CD4-positive, alpha-beta T cell treated with Interleukin-1 beta for 1 hour (primary cell): ENCODE measurements at regions not wholly inside any gene's neighbourhood (a gene's known extent, or its start where the extent isn't known, plus 50 kb on each side); places are given as distances from the start of the nearest gene placed in this dataset.

Experiments
- DNase-seq, 2 donors: peaks; one replicate each; pipeline ENCODE4 v3.0.0-alpha.2; 2020 to 2022

DNA sequence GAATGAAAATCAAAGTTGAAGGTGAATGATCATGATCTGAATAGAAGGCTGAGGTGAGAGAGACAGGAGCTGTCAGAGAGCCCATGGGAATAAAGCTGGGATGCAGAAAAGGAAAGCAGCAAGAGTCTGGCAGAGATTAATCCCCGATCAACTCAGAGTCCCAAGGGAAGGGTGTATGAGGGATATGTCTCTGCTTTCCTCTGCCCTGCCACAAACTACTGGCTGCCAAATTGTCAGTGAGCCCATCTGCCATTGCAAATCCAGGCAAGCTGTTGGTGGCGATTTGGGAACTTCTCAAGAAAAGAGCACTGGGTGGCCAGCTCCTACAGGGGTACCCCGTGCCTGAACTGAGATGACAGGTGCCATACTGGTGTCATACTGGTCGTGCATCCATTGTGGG is 705.5 kb upstream of the MAN1A1 start:
- no peak for DNase-seq

DNA sequence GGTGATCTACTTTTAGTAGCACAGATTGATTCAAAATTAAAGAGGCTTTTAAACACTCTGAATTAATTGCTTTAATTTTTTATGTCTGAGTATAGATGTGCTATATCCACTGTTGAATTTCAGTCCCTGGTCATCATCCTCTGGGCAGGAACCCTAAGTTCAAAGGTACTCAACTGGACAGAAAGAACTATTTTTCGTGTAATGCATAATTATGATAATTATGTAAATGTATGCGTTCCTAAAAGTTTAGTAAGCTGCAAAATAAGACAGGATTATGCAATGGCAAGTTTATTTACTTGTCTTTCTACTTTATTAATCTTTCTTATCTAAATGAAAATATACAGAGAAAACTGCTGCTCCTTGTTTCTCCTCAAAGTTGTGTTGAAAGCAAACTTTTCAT is 690.1 kb upstream of the MAN1A1 start:
- no peak for DNase-seq

DNA sequence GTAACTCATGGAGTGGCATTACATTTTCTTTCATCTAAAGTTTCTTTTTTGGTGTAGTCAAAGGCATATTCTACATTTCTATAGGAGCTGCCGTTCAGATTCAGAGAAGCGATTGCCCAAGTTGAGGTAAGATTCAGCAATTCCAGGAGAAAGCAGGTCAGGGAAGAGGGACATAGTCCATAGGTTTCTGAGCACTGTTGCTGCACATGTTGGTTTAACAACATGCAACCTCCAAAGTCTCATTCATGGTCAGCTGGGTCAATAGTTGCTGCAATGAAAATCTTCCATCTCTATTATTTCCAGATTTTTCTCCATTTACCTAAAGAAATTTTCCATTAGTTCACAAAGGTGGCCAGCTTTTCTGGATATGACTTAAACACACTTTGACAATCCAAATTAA is 682.3 kb upstream of the MAN1A1 start:
- no peak for DNase-seq

DNA sequence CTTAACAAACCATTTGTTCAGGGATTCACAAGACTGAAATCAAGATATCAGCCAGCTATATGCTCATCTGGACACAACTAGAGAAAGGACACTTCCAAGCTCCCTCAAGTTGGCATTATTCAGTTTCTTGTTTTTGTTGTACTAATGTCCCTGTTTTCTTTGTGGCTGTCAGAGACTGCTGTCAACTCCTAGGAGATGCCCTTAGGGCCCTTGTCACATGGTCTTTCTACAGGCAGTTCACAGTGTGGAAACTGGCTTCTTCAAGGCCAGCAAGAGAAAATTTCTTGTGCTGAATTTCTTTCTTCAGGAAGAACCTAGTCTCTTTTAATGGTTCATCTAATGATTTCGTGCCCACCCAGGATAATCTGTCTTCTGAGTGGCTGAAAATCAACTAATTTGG is 677.2 kb upstream of the MAN1A1 start:
- no peak for DNase-seq

DNA sequence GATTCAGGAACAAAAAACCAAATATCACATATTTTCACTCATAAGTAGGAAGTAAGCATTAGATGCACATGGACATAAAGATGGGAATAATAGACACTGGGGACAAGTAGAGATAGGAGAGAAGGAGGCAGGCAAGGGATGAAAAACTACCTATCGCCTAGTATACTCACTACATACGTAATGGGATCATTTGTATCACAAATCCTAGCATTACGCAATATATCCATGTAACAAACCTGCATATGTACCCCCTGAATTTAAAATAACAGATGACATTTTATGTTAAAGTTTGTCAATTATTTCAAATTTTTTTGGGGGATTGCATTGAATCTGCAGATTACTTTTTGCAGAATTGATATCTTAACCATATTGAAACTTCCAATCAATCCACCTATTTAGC is 660.5 kb upstream of the MAN1A1 start:
- no peak for DNase-seq

DNA sequence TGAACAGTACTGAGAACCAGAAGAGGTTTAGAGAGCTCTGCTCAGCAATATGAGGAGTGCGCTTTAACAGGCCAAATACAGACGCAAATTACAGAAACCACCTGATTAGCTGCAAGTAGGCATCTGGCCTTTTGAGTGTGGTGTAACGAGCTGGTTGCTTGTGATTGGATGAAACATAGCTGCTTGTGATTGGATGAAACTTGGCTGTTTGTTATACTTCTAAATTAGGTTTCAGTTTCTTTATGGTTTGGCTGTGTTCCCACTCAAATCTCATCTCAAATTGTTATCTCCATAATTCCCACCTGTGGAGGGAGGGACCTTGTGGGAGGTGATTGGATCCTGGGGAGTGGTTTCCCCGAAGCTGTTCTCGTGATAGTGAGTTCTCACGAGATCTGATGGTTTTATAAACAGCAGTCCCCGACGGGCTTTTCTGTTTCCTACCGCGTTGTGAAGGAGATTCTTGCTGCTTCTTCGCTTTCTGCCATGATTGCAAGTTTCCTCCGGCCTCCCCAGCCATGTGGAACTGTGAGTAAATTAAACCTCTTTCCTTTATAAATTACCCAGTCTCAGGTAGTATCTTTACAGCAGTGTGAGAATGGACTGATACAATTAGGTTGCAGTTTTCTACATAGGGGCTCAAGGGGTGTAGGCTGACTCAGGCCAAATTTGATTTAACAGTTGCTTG is 655.9 kb upstream of the MAN1A1 start:
- DNase-seq, result no peak

DNA sequence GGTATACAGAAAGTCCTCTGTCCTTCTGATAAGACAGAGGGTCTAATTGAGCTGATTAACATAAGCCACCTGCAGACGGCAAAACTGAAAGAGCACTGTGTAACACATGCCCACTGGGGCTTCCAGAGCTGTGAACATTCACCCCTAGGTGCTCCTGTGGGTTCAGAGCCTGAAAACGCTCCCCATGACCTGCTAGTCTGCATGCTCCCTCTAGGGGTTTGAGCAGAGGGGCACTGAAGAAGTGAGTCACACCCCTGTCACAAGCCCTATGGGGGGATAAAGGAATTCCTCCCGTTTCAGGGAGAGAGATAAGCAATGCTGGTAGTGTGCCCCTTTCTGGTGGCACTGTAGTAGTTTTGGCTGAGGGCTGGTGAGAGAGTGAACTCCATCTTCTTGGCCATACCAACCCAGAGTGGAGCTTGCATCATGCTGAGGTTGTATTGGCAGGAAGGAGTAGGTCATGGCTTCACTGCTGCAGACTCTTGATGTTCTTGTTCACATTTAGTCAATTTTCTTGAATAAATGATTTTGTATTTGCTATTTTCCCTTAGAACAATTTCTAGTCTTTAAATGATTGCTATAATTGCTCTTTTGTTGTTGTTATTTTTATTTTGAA is 637.5 kb upstream of the MAN1A1 start:
- no peak for DNase-seq

DNA sequence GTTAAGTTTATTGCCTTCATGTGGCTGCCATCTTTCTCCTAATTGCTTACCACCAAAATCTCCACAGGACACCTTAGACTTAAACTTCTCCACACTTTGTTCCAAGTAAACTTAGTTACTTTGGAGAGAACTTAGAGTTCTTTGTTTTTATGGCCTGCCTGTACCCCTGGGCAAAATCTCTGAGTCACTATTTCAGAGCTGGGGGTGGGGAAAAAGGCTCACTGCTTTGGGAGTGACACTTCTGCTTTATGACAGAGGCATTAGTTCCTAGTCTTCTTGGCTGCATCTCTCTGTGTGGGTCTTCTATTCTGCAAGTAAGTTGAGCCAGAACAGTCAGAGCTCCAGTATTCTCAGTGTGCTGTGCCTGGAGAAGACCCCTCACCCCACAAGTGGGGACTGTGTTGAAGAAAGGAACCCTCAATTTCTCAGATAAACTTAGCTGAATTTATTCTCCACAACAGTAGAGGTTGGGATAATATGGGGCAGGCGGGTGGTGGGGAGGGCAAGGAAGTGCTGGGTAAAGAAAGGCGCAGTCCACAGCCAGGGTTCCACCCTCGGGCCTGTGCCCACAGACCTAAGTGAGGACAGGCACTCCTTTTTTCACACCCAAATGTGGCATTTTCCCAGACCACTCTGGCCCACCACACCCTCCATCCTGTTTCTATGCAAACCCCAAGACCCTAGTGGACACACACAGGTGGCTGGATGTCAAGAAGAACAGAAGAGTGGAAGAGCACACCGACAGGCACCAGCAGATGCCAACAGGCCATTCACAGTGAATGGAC is 636.6 kb upstream of the MAN1A1 start:
- no peak for DNase-seq

DNA sequence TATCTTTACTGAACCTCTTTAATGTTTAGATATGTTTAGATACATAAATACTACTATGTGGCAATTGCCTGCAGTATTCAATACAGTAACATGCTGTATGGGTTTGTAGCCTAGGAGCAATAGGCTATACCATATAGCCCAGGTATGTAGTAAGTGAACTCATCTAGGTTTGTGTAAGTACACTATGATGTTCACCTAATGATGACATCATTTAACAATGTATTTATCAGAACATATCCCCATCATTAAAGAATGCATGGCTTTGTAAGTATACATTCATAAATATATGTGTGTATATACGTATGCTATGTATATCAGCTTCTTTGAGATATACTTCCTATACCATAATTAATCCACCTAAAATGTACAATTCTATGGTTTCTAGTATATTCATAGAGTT is 631.2 kb upstream of the MAN1A1 start:
- no peak for DNase-seq

DNA sequence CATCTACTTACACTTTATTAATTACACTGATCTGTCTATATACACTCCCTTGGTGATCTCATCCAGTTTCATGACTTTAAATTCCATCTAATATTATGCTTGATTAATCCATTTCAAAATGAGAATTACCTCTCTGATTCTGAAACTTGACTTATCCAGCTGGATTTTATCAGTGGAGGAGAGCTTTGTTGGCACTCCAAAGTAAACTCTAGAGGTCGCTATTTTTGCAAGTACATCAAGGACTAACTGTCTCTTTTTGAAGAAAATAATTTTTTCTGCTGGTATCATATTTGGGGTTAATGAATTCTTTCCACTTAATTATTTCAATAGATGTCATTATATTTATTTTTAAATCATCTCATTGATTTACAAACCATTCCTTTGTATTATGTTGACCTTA is 630.3 kb upstream of the MAN1A1 start:
- no peak for DNase-seq

DNA sequence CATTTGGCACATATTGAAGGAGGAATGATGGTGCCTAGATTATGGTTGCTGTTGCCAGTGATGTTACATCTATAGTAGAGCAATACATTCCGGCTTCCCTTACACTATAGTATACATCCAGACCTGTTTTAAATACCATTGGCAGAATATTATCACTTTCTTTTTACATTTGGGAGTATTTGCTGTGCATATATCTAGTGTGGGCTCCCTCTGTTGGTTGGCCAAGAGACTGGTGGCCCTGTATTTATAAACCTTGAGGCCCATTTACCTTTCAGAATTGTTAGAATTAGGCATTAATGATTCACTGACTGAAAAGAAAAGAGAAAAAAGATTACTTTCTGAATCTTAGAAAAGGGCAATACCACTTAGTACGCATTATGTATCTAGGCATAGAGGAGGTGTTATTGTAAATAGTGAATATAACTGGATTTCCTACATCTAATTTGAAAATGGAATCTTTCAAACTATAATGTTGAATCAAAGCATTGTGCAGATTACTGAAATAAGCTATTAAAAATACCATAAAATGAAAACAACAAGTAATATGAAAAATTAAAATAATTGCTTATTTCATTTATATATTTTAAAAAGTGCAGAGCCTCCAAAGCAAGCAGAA is 628.8 kb upstream of the MAN1A1 start:
- DNase-seq, result peak in 1 of 2 donors; percentile 2

DNA sequence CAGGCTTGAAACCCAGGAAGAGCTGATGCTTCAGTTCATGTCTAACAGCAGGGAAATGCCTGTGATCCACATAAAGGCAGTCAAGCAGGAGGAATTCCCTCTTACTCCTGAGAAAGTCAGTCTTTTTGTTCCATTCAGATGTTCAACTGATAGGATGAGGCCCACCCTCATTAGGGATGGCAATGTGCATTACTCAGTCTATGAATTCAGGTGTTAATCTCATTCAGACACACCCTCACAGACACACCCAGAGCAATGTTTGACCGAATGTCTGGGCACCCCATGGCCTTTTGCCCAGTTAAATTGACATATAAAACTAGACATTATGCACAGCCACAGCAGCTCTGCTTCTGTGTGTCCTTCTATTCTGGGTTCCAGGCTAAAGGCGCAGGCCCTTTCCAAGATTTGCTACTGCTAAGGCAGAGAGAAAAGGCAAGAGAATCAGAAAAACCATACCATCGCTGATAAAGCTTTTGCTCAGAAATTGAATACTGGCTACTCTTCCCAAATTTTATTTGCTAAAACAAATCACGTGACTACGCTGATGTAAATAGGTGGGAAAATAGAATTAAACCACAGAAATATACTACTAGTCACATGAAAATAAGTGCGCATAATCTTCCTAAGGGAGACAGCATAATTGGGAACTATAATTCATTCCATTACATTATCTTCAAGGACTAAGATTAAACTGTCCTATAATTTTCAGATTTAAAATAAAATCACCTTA is 625.0 kb upstream of the MAN1A1 start:
- no peak for DNase-seq

DNA sequence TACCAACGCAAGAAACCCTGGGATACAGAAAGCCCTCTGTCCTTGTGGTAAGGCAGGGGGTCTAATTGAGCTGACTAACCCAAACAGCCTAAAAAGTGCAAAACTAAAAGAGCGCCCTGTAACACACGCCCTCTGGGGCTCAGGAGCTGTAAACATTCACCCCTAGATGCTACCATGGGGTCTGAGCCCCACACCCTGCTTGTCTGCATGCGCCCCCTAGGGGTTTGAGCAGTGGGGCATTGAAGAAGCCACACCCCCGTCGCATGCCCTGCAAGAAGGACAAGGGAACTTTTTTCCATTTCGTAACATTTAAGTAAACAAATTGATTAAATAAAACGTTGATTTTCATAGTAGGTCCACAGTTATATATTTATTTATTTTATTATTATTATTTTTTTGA is 616.9 kb upstream of the MAN1A1 start:
- no peak for DNase-seq

DNA sequence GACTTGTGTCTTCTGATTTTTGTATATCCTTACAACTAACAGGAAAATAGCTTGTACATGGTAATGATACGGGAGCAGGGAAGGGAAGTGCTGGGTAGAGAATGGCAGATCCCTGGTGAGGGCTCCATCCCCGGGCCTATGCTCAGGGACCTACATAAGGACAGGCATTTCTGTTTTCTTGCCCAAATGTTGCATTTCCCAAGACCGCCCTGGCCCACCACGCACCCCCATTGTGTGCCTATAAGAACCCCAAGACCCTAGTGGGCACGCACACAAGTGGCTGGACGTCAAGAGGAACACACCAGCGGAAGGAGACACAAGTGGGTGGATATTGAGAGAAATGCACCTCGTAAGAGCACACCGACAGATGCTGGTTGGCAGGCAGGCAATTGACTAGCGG is 616.3 kb upstream of the MAN1A1 start:
- no peak for DNase-seq

DNA sequence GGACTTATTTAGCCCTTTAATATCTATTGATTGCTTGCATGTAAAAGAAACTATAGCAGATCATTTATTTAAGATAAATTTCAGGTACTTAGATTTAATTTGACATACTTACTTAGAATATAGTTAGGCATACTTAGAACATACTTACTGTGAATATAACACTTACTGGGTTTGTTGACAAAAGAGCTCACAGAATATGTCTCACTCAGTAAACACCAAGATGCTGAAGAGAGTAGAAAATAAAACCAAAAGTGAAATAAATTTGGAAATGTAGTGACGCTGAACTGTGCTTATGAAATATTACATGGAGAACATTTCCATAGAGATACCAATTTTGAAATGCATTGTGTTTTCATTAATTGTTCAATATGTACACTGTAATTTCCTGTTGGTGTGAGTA is 615.4 kb upstream of the MAN1A1 start:
- no peak for DNase-seq

DNA sequence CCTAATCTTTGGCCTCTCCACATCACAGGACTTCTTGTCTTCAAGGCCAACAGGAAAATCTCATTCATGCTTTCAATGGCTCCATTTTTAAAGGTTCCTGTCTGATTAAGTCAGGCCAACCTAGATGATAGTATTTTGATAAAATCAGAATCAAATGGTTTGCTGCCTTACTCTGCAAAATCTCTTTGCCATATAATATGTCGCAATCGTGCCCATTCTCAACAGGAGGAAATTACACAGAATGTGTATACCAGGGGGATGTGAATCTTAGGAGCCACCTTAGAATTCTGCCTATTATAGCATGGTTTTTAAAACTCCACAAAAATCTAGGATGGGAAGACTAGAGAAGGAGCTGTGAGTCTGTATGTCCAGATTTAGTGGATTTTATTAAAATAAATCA is 612.9 kb upstream of the MAN1A1 start:
- no peak for DNase-seq

DNA sequence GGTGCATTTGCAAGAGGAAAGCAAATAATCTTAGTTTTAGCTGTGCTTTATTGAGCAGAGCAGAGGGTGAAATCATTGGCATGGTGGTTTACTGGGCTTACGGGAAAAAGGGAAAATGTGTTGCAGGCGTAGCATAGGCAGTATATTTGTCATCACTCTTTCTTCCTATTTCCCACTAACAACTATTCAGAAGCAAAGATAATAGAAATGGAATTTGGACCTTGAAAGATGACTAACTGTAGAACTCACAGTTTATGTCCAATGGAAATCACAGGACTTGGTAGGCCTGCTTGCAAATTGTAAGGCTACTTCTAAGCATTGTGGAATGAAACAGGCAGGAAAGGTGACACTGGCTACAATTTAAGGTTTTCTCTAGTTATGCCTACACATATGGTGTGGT is 611.9 kb upstream of the MAN1A1 start:
- DNase-seq, result no peak

DNA sequence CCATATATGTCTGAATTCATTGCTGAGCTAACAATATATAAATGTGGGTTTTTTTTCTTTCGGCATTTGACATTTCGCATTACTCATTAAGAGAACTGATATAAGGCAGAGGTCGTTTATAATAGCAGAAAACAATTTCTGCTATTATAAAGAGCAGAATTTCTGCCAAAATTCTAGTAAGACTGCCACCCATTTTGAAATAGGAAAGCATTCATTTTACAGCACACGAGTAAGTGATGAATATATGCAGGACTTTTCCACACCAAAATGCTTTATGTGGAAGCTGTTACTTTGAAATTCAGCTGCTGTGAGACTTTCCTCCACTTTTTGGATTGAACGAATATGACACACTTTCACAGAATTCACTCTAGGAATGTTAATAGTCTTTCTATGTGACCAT is 610.9 kb upstream of the MAN1A1 start:
- no peak for DNase-seq

DNA sequence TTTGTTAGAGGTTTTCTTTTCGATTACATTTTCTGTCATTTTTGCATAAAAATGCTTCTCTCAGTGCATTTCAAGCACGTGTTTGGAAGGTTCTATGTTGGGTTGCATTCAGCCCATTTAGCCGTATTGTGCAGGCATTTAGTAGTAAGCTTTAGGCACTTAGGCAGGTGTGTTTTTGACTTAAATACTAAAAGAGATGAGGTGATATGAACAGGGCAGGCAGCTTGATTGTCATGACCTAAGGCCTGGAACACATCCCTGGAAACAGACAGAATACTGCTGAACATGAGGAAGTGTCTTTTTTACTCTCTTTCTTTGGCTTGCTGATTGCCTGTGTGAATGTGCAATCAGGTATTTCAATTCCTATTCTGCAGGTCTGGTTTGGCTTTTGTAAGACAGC is 610.5 kb upstream of the MAN1A1 start:
- DNase-seq, result no peak

DNA sequence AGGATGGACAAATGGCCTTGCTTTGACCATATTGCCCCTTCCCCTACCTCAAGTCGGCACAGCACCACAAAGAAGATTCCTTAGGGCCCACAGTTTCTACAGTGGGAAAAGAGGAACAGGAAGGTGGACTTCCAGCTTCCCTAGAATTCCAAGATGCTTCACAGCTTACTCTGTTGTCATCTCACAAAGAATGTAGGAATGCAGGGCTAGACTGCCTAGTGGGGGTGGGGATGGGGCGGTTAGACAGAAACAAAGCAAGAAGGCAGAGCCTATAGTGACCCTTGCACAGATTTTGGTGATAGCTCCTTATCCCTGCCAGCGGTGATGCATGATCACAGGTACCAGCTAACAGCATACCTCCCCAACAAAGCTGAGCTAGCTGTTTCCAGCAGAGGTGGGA is 607.6 kb upstream of the MAN1A1 start:
- DNase-seq, result no peak

DNA sequence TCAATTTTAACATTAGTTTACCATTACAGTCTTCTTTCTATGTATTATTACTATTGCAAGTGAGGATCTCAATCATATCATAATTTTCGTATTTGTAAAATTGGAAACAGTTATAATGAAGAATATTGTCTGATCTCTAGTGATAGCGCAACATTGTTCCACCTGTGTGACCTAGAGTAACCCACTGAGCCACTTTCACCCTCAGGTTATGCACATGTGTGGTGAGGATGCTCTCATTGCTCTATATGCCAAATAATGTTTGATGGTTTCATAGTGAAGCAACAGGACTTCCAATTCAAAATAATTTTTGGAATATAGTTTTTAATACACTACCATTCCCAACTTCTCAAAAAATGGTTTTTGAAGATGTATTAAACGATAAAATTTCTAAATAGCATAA is 603.1 kb upstream of the MAN1A1 start:
- DNase-seq, result no peak

DNA sequence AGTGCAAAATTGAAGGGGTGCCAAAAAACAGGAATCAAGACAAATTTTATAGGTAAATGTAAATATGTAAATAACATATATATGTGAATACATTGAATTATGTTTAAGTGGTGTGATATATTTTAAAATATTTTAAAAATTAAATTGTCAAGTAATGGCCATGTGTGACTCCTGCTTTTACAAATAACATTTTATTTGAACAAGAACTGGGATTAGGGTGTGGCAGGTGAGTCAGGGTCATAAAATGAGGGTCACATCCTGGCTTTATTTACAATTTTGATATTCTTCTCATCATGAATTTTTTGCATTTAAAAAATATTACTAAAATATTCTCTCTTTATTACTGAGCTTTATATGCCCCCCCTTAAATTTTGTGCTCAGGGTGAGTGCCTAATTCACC is 601.1 kb upstream of the MAN1A1 start:
- no peak for DNase-seq

DNA sequence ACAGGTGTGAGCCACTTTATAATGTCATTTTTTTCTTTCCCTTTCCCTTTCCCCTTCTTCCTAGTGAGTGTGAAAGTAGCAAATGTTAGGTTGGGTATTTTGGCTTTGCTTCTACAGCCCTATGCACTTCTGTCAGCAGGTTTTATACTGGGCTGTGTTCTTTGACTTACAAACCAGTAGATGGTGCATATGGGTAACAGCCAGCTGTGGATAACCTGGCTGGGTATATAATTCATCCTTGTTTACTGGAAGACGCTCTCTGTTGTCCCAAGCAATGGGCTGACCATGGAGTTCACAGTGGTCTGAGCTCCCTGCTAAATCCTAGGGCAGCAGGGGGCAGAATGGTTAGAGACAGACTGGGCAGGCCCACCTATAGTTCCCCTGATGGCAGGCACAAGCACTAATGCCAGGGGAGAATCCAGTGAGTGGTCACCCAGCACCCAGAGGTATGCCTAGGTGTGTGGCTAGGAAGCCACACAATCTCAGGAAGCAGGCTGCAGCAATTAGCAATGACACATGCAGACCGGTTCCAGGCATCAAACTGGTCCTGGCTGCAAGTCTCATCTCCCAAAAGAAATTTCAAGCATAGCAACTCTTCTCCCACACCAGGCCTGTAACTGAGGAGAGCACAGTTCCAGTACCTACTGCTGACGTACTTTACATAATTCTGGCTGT is 592.7 kb upstream of the MAN1A1 start:
- DNase-seq, result no peak
